HFFc6 (cell line): ENCODE measurements at regions not wholly inside any gene's neighbourhood (a gene's known extent, or its start where the extent isn't known, plus 50 kb on each side); places are given as distances from the start of the nearest gene placed in this dataset.
"Not testable (repeated sequence)": the region's sequence is repeated elsewhere in the genome, so short reads cannot be mapped to it uniquely, and the experiment has no call there.

Experiments
- DNase-seq: peaks from one replicate; pipeline ENCODE4 v3.0.0-alpha.2; 2018
- H3K27ac Mint-ChIP-seq: 2 replicates; pipeline ENCODE4 v1.8.0; 2020; ENCODE audit warnings: mild to moderate bottlenecking, mixed read lengths
- H3K27me3 Mint-ChIP-seq: 2 replicates; pipeline ENCODE4 v1.8.0; 2021; ENCODE audit warnings: mild to moderate bottlenecking, moderate library complexity, mixed read lengths; ENCODE audit not compliant: insufficient read depth
- H3K36me3 Mint-ChIP-seq: 2 replicates; pipeline ENCODE4 v1.8.0; 2021; ENCODE audit warnings: low read depth, mixed read lengths
- H3K4me1 Mint-ChIP-seq: 2 replicates; pipeline ENCODE4 v1.8.0; 2020; ENCODE audit warnings: low read depth, mixed read lengths
- H3K4me3 Mint-ChIP-seq: 2 replicates; pipeline ENCODE4 v1.8.0; 2020; ENCODE audit warnings: mild to moderate bottlenecking, moderate library complexity, mixed read lengths
- H3K9me3 Mint-ChIP-seq: 2 replicates; pipeline ENCODE4 v1.8.0; 2020; ENCODE audit warnings: mild to moderate bottlenecking, mixed read lengths
- CTCF ChIP-seq: fragments of 200-600 bp; sonication (generic); IDR thresholded peaks from 2 replicates; pipeline ENCODE4 v1.5.0; 2021; ENCODE audit warnings: antibody characterized with exemption, mild to moderate bottlenecking

- Mint-ChIP-seq H3K9me3 (peaks cover 14% of the 10 kb centered on the region; the same call in 1 of the 2 replicates), H3K27ac (no peak overlapping the region), H3K4me1 (no peaks in the 10 kb centered on the region), H3K4me3 (no peak overlapping the region), H3K36me3 (no peaks in the 10 kb centered on the region), H3K27me3 (no peaks in the 10 kb centered on the region)
- no peak for DNase-seq
- no peak for TF ChIP-seq CTCF
Measured at GRCh38 chr2:106339609-106340008, 128.6 kb downstream of the RGPD3 start.

GRCh38 chr2:106339132-106339531, 129.1 kb downstream of the RGPD3 start:
- no peaks in the 10 kb centered on the region for H3K27me3 Mint-ChIP-seq
- H3K4me3 Mint-ChIP-seq = no peak overlapping the region
- peaks cover 14% of the 10 kb centered on the region; the same call in 1 of the 2 replicates for H3K9me3 Mint-ChIP-seq
- no peak overlapping the region for H3K27ac Mint-ChIP-seq
- no peak for DNase-seq
- no peaks in the 10 kb centered on the region for H3K4me1 Mint-ChIP-seq
- H3K36me3 Mint-ChIP-seq = no peaks in the 10 kb centered on the region
- TF ChIP-seq CTCF = no peak

- H3K36me3 Mint-ChIP-seq = no peaks in the 10 kb centered on the region
- H3K4me1 Mint-ChIP-seq = no peaks in the 10 kb centered on the region
- peaks cover 12% of the 10 kb centered on the region; the same call in 1 of the 2 replicates for H3K9me3 Mint-ChIP-seq
- TF ChIP-seq CTCF = no peak
- no peak overlapping the region for H3K4me3 Mint-ChIP-seq
- no peaks in the 10 kb centered on the region; the same call in 1 of the 2 replicates for H3K27me3 Mint-ChIP-seq
- no peak for DNase-seq
- H3K27ac Mint-ChIP-seq = no peak overlapping the region
Measured at GRCh38 chr2:106338043-106338442, 130.2 kb downstream of the RGPD3 start.

GRCh38 chr2:106336737-106337136, 131.5 kb downstream of the RGPD3 start:
- Mint-ChIP-seq H3K4me1 (no peaks in the 10 kb centered on the region), H3K27me3 (no peaks in the 10 kb centered on the region; the same call in 1 of the 2 replicates), H3K36me3 (no peaks in the 10 kb centered on the region), H3K4me3 (no peak overlapping the region), H3K9me3 (peaks cover 9% of the 10 kb centered on the region; the same call in 1 of the 2 replicates), H3K27ac (no peak overlapping the region)
- DNase-seq = no peak
- no peak for TF ChIP-seq CTCF

- no peak overlapping the region for H3K27ac Mint-ChIP-seq
- peaks cover 6% of the 10 kb centered on the region; the same call in 1 of the 2 replicates for H3K9me3 Mint-ChIP-seq
- H3K4me1 Mint-ChIP-seq = no peaks in the 10 kb centered on the region
- DNase-seq = no peak
- no peak overlapping the region for H3K4me3 Mint-ChIP-seq
- no peaks in the 10 kb centered on the region; the same call in 1 of the 2 replicates for H3K27me3 Mint-ChIP-seq
- no peaks in the 10 kb centered on the region for H3K36me3 Mint-ChIP-seq
- no peak for TF ChIP-seq CTCF
Measured at GRCh38 chr2:106336108-106336507, 132.1 kb downstream of the RGPD3 start.

GRCh38 chr2:106334802-106335201, 133.4 kb downstream of the RGPD3 start:
- H3K4me3 Mint-ChIP-seq = no peak overlapping the region
- H3K9me3 Mint-ChIP-seq = peaks cover 6% of the 10 kb centered on the region; the same call in 1 of the 2 replicates
- no peaks in the 10 kb centered on the region for H3K4me1 Mint-ChIP-seq
- no peak for DNase-seq
- H3K36me3 Mint-ChIP-seq = no peaks in the 10 kb centered on the region
- no peak for TF ChIP-seq CTCF
- H3K27ac Mint-ChIP-seq = no peak overlapping the region
- no peaks in the 10 kb centered on the region; the same call in 1 of the 2 replicates for H3K27me3 Mint-ChIP-seq

GRCh38 chr2:106333253-106333873, 134.8 kb downstream of the RGPD3 start:
- H3K4me1 Mint-ChIP-seq, H3K27ac Mint-ChIP-seq, H3K27me3 Mint-ChIP-seq: not testable (repeated sequence)

More at GRCh38 chr2:106333253-106333873, 134.8 kb downstream of the RGPD3 start:
- not testable (repeated sequence) for H3K4me3 Mint-ChIP-seq, H3K9me3 Mint-ChIP-seq, H3K36me3 Mint-ChIP-seq, DNase-seq
